Peyer's patch (tissue), 4 donors: ENCODE measurements at regions not wholly inside any gene's neighbourhood (a gene's known extent, or its start where the extent isn't known, plus 50 kb on each side); places are given as distances from the start of the nearest gene placed in this dataset.

Experiments
- DNase-seq, 3 donors: peaks; one replicate each; pipeline ENCODE4 v3.0.0-alpha.2; 2017 to 2019
- H3K27ac ChIP-seq, 4 donors: fragments of 200-600 bp; sonication (generic); one replicate each; pipeline ENCODE4 v1.5.1; 2016 to 2019
- H3K27me3 ChIP-seq, 2 donors: fragments of 200-600 bp; sonication (generic); one replicate each; pipeline ENCODE4 v1.5.1; 2019
- H3K36me3 ChIP-seq, 3 donors: fragments of 200-600 bp; sonication (generic); one replicate each; pipeline ENCODE4 v1.5.1; 2016 to 2019
- H3K4me1 ChIP-seq, 4 donors: fragments of 200-600 bp; sonication (generic); one replicate each; pipeline ENCODE4 v1.5.1; 2016 to 2019
- H3K4me3 ChIP-seq, 4 donors: fragments of 200-600 bp; sonication (generic); 1 replicate in 3 of 4; 2 replicates in 1 of 4; pipeline ENCODE4 v1.5.1; 2016 to 2019; ENCODE audit warnings: mild to moderate bottlenecking in 1 of 4
- H3K9me3 ChIP-seq, 4 donors: fragments of 200-600 bp; sonication (generic); one replicate each; pipeline ENCODE4 v1.5.1; 2016 to 2019; ENCODE audit warnings: mild to moderate bottlenecking in 1 of 4
- POLR2A ChIP-seq, 2 donors: fragments of 450-650 bp; IDR thresholded peaks; one replicate each; pipeline ENCODE4 v1.5.1; 2017; ENCODE audit warnings: antibody characterized with exemption in 2 of 2, mild to moderate bottlenecking in 2 of 2, moderate library complexity in 2 of 2
- TF ChIP-seq, protein P1 (sequence below), 6 experiments: fragments of 450-650 bp in 4 of 6; fragments of 200-600 bp in 2 of 6; sonication (generic) in 1 of 6; IDR thresholded peaks; one replicate each; pipeline ENCODE4 v1.5.1; 2017 to 2019; ENCODE audit warnings: antibody characterized with exemption in 6 of 6, mild to moderate bottlenecking in 3 of 6, moderate library complexity in 1 of 6

DNA sequence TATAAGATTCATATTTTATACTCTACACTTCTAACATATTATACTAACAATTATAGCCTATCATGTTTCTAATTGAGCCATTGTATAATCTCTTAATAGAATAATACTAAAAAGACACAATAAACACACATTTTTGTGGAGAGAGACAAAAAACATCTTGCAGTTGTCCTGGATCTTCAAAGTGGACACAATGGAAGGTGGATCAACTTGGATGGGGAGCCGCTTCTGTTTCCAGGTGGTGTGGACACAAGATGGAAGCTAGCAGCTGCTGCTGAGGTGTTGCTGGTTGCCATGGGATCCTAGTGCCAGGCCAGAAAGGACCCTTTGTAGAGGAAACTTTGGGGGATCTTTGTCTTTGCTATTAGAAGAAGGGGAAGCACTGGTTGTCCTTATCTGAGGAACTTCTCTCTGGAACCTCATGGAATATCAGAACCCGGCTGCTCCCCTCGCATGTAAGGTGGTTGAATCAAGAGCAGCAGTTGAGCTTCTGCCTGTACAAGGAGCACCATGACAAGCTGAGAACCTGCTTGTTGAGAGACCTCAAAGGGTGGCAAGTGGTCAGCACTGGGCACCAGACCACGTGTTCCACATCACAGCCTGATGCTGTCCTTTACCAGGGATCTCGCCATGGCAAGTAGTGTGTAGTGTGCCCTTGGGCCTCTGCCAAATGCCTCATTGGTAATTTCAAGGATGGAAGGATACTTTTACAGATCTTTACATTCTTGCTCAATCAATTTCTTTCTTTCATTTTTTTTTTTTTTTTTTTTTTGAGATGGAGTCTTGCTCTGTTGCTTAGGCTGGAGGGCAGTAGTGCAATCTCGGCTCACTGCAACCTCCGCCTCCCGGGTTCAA is 232.2 kb downstream of the MYCN start:
- Histone ChIP-seq H3K27ac (no peak overlapping the region), H3K9me3 (no peaks in the 10 kb centered on the region), H3K4me3 (no peak overlapping the region), H3K27me3 (no peaks in the 10 kb centered on the region), H3K36me3 (no peaks in the 10 kb centered on the region), H3K4me1 (no peaks in the 10 kb centered on the region)
- no peak for DNase-seq
- no peak for TF ChIP-seq POLR2A (IDR thresholded peaks at IDR 0.05)
- TF ChIP-seq, protein P1, sequence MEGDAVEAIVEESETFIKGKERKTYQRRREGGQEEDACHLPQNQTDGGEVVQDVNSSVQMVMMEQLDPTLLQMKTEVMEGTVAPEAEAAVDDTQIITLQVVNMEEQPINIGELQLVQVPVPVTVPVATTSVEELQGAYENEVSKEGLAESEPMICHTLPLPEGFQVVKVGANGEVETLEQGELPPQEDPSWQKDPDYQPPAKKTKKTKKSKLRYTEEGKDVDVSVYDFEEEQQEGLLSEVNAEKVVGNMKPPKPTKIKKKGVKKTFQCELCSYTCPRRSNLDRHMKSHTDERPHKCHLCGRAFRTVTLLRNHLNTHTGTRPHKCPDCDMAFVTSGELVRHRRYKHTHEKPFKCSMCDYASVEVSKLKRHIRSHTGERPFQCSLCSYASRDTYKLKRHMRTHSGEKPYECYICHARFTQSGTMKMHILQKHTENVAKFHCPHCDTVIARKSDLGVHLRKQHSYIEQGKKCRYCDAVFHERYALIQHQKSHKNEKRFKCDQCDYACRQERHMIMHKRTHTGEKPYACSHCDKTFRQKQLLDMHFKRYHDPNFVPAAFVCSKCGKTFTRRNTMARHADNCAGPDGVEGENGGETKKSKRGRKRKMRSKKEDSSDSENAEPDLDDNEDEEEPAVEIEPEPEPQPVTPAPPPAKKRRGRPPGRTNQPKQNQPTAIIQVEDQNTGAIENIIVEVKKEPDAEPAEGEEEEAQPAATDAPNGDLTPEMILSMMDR (IDR thresholded peaks at IDR 0.05): no peak

DNA sequence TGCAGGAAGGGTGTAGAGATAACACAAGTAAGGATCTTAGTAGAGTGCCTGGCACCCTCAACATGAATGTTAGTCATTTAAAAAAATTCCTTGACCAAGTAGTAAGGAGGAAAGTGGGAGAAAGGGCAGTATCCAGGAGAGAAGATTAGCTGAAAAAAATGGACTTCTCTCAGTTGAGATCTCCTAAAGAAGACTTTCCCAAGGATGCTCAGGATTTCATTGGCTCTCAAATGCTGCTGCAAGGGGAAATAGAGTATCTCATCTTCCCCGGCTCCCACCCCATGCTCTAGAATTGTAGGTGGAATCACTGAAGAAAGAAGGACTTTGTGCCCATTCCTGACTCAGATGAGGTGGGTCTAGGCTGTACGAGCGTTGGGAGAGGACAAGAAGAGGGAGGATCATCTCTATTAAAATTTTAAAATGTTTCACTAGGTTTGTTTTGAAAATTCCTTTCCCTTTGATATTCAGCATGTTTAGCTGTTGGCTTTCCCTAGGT is 231.1 kb downstream of the MYCN start:
- no peaks in the 10 kb centered on the region for H3K4me1 ChIP-seq

DNA sequence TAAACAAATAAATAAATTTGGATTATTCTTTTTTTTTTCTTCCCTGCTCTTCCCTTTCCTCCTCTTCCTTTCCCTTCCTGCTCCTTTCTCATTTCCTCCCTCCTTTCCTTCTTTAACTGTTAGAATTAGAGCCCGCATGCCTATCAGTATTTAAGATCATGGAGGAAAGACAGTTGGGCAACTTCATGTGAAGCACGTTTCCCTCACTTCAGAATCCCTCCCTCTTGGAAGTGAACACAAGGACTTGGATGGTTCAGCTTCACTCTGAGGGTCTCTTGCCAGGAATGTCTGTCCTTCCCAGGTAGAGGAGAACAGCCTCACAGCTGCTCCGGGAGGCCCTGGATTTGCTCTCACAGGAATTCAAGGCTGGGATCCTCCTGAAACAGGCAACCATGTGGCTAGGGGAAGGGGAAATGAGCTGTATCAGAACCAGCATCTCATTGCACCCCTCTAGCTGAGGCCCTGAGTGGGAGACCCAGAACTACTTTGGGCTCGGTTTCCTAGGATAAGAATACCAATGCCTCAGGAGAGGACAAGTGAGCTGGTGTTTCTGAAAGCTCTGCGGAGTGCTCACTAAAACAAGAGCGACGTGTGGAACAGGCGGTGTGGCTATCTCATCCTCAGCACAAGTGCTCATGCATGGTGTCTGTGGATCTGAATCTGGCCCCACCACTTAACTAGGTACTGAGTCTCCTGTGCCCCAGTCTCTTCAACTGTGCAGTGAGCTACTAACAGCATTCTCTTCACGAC is 230.5 kb downstream of the MYCN start:
- Histone ChIP-seq H3K27me3 (no peaks in the 10 kb centered on the region), H3K36me3 (no peaks in the 10 kb centered on the region), H3K27ac (no peak overlapping the region), H3K9me3 (no peaks in the 10 kb centered on the region), H3K4me1 (no peaks in the 10 kb centered on the region), H3K4me3 (no peak overlapping the region)
- no peak for TF ChIP-seq POLR2A (IDR thresholded peaks at IDR 0.05)
- TF ChIP-seq, protein P1 (IDR thresholded peaks at IDR 0.05): no peak
- no peak for DNase-seq

More for the DNA sequence above, 231.1 kb downstream of the MYCN start:
- Histone ChIP-seq H3K9me3 (no peaks in the 10 kb centered on the region), H3K4me3 (no peak overlapping the region), H3K36me3 (no peaks in the 10 kb centered on the region), H3K27ac (no peak overlapping the region), H3K27me3 (no peaks in the 10 kb centered on the region)
- TF ChIP-seq, protein P1 (IDR thresholded peaks at IDR 0.05): no peak
- no peak for TF ChIP-seq POLR2A (IDR thresholded peaks at IDR 0.05)
- DNase-seq: no peak

DNA sequence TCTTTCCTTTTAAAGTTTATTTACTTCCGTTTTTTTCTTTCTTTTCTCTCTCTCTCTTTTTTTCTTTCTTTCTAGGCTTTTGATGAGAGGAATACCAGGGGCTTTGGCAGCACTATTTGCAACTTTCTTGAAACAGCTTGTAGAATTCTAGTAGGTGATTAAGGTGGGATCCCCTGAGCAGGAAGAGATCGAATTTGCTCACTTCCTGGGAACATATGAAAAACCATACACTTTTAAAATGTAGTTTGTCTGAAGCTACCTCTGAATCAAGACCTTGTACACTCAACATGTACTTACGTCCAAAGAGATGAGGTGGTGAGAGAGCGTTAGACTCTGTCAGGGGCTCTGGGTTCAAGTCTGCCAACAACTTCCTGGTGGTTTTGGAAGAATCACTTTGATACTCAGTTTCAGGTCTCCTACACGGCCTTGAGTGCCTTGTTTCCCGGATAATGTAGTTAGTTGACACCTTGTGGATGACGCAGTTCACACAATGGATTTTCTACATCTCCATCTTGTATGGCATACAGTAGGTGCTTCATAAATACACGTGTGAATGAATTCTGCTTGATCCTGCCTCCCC is 229.1 kb downstream of the MYCN start:
- no peak overlapping the region for H3K27ac ChIP-seq
- no peaks in the 10 kb centered on the region for H3K36me3 ChIP-seq
- no peaks in the 10 kb centered on the region for H3K9me3 ChIP-seq
- no peak for DNase-seq
- H3K27me3 ChIP-seq: no peaks in the 10 kb centered on the region
- no peak overlapping the region for H3K4me3 ChIP-seq
- no peaks in the 10 kb centered on the region for H3K4me1 ChIP-seq
- TF ChIP-seq POLR2A (IDR thresholded peaks at IDR 0.05): no peak
- TF ChIP-seq, protein P1 (IDR thresholded peaks at IDR 0.05): no peak

DNA sequence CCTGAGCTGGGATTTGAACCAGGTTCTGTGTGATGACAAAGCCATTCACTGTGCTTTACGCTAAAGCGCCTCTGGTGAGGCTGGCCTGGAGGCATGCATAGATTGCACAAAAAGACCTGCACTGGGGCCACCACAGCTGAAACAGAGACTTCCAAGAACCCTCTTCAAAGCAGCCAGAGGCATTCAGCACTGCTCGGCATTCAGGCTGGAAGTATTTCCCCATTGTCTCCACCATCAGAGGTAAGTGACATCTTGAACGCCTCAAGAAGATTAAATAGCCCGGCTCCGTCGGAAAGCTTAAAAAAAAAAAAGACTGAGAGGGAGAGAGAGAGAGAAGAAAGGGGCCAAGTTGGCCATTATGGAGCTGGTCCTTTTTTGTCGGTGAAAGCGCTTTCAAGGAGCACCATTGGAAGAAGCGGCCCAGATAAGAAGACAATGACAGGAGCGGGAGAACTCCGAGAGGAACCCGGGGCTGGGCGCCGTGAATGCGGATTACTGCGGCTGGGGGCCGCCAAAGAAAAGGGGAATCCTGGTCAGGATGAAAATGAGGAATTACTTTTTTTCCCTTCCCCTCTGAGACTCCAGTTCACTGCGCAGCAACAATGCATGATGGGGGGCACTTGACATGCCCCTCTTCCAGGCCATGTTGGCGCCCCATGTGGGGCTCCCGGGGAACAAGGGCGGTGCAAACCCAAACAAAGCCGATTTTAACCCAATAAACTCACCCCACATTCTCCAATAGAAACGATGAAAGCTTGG is 228.3 kb downstream of the MYCN start:
- Histone ChIP-seq H3K9me3 (no peaks in the 10 kb centered on the region), H3K36me3 (no peaks in the 10 kb centered on the region), H3K4me3 (no peak overlapping the region), H3K4me1 (no peaks in the 10 kb centered on the region), H3K27ac (no peak overlapping the region), H3K27me3 (no peaks in the 10 kb centered on the region)
- no peak for DNase-seq
- no peak for TF ChIP-seq POLR2A (IDR thresholded peaks at IDR 0.05)
- TF ChIP-seq, protein P1 (IDR thresholded peaks at IDR 0.05): no peak
